OCI-LY3 (cell line): ENCODE measurements at regions not wholly inside any gene's neighbourhood (a gene's known extent, or its start where the extent isn't known, plus 50 kb on each side); places are given as distances from the start of the nearest gene placed in this dataset.
"Not testable (repeated sequence)": the region's sequence is repeated elsewhere in the genome, so short reads cannot be mapped to it uniquely, and the experiment has no call there.

Experiments used
- H2AFZ ChIP-seq: fragments of 200-600, 300-600 bp; shearing (Covaris generic); 2 replicates; pipeline ENCODE4 v1.6.0; 2014; ENCODE audit warnings: antibody characterized with exemption, low read depth, low read length
- H3K27ac ChIP-seq: fragments of 200-600, 300-600 bp; sonication (generic); 2 replicates; pipeline ENCODE4 v1.5.1; 2014; ENCODE audit warnings: mild to moderate bottlenecking, low read length, moderate library complexity, mixed read lengths
- H3K27me3 ChIP-seq: fragments of 200-600, 300-600 bp; sonication (generic); 2 replicates; pipeline ENCODE4 v1.6.1; 2014; ENCODE audit warnings: low read depth, low read length, mixed read lengths
- H3K36me3 ChIP-seq: fragments of 200-600, 300-600 bp; sonication (generic); replicated peaks from 2 replicates; pipeline ENCODE3; 2014; ENCODE audit warnings: low read depth, low read length, mixed read lengths
- H3K4me1 ChIP-seq: fragments of 300-600, 200-600 bp; sonication (generic); 2 replicates; pipeline ENCODE4 v1.6.1; 2014; ENCODE audit warnings: low read length, mixed read lengths
- H3K4me2 ChIP-seq: fragments of 200-600, 300-600 bp; sonication (generic); 2 replicates; pipeline ENCODE4 v1.6.1; 2014; ENCODE audit warnings: low read length, mixed read lengths
- H3K4me3 ChIP-seq: fragments of 300-600, 200-600 bp; sonication (generic); 2 replicates; pipeline ENCODE4 v1.5.1; 2014; ENCODE audit warnings: antibody characterized with exemption, mild to moderate bottlenecking, low read length, moderate library complexity
- H3K79me2 ChIP-seq: fragments of 300-600, 200-600 bp; shearing (Covaris generic); 2 replicates; pipeline ENCODE4 v1.6.1; 2014; ENCODE audit warnings: mild to moderate bottlenecking, low read length, mixed read lengths
- H3K9ac ChIP-seq: fragments of 300-600, 200-600 bp; shearing (Covaris generic); 2 replicates; pipeline ENCODE4 v1.6.0; 2014; ENCODE audit warnings: mild to moderate bottlenecking, low read length, moderate library complexity
- H3K9me3 ChIP-seq: fragments of 200-600, 300-600 bp; shearing (Covaris generic); 2 replicates; pipeline ENCODE4 v1.6.1; 2014; ENCODE audit warnings: low read length, mixed read lengths; ENCODE audit not compliant: insufficient read depth
- H4K20me1 ChIP-seq: fragments of 200-600, 300-600 bp; sonication (generic); 2 replicates; pipeline ENCODE4 v1.6.1; 2016; ENCODE audit warnings: low read length, mixed read lengths; ENCODE audit not compliant: insufficient read depth

GRCh38 chr2:90355546-90355945 is 1664.1 kb downstream of the RPIA start:
- H3K27me3 ChIP-seq, H3K9ac ChIP-seq, H3K27ac ChIP-seq, H3K79me2 ChIP-seq, H3K4me3 ChIP-seq, H2AFZ ChIP-seq, H3K4me1 ChIP-seq, H3K36me3 ChIP-seq, H3K9me3 ChIP-seq, H3K4me2 ChIP-seq, H4K20me1 ChIP-seq: not testable (repeated sequence)

- not testable (repeated sequence) for H3K4me3 ChIP-seq, H3K27ac ChIP-seq, H3K9me3 ChIP-seq, H3K36me3 ChIP-seq, H4K20me1 ChIP-seq, H3K4me1 ChIP-seq, H3K27me3 ChIP-seq, H3K4me2 ChIP-seq, H3K9ac ChIP-seq, H2AFZ ChIP-seq, H3K79me2 ChIP-seq
Observed at GRCh38 chr2:90359344-90359743, 1667.9 kb downstream of the RPIA start.

- H3K36me3 ChIP-seq, H3K4me3 ChIP-seq, H4K20me1 ChIP-seq, H3K4me2 ChIP-seq, H3K9ac ChIP-seq, H2AFZ ChIP-seq, H3K9me3 ChIP-seq, H3K27me3 ChIP-seq, H3K4me1 ChIP-seq, H3K27ac ChIP-seq, H3K79me2 ChIP-seq: not testable (repeated sequence)
Observed at GRCh38 chr2:90359887-90360730, 1668.6 kb downstream of the RPIA start.

GRCh38 chr2:90360731-90361035 is 1669.2 kb downstream of the RPIA start:
- not testable (repeated sequence) for H3K27me3 ChIP-seq

More at GRCh38 chr2:90360731-90361035, 1669.2 kb downstream of the RPIA start:
- not testable (repeated sequence) for H3K4me1 ChIP-seq, H4K20me1 ChIP-seq, H3K9me3 ChIP-seq, H3K9ac ChIP-seq, H3K27ac ChIP-seq, H3K4me3 ChIP-seq, H3K79me2 ChIP-seq, H3K36me3 ChIP-seq, H3K4me2 ChIP-seq, H2AFZ ChIP-seq
